GM06990 (cell line): ENCODE measurements at regions not wholly inside any gene's neighbourhood (a gene's known extent, or its start where the extent isn't known, plus 50 kb on each side); places are given as distances from the start of the nearest gene placed in this dataset.

Experiments used
- DNase-seq: peaks from one replicate; pipeline ENCODE4 v3.0.0-alpha.2; 2011; ENCODE audit not compliant: insufficient read length; ENCODE audit errors: extremely low read depth
- H3K27me3 ChIP-seq: replicated peaks from 2 replicates; pipeline ENCODE4 v1.6.0; 2011; ENCODE audit warnings: low read length; ENCODE audit not compliant: control insufficient read depth, insufficient read depth
- H3K36me3 ChIP-seq: 2 replicates; pipeline ENCODE4 v1.5.1; 2011; ENCODE audit warnings: low read length; ENCODE audit not compliant: control insufficient read depth, insufficient read depth
- H3K4me3 ChIP-seq: replicated peaks from 2 replicates; pipeline ENCODE4 v1.5.1; 2011; ENCODE audit warnings: low read depth, mild to moderate bottlenecking, control low read depth, low read length
- CTCF ChIP-seq: IDR thresholded peaks from 2 replicates; pipeline ENCODE4 v1.5.1; 2011; ENCODE audit warnings: low read length, control low read depth, mild to moderate bottlenecking, inconsistent platforms; ENCODE audit not compliant: insufficient read depth, poor library complexity, severe bottlenecking

- no peaks in the 10 kb centered on the region for H3K36me3 ChIP-seq
- no peak for TF ChIP-seq CTCF
- H3K4me3 ChIP-seq, result no peak overlapping the region
- no peaks in the 10 kb centered on the region for H3K27me3 ChIP-seq
- DNase-seq, result no peak
These were observed 116.4 kb downstream of the ACKR3 start for GRCh38 chr2:236685979-236686520.

DNA sequence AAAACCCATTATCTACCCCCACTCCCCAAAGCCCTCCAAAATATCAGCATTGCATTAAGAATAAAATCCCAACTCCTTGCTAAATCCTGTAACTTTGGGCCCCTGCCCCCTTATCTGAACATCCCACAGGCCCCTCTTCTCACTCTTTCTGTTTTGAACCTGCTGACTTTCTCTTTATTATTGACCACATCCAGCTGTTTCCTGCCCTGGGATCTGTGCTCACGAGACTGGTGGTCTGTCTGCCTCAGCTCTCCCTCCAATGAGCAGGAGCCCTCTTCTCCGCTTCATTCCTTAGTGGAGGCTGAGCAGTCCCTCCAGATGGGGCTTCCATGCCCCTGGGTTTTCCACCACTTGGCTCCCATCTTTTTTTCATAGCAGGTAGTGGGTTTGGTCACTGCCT, 116.9 kb downstream of the ACKR3 start:
- no peak overlapping the region for H3K4me3 ChIP-seq
- H3K27me3 ChIP-seq, result no peaks in the 10 kb centered on the region
- DNase-seq, result no peak
- H3K36me3 ChIP-seq, result no peaks in the 10 kb centered on the region
- no peak for TF ChIP-seq CTCF

GRCh38 chr2:236687296-236687965, 117.8 kb downstream of the ACKR3 start:
- H3K4me3 ChIP-seq, result no peak overlapping the region
- no peak for DNase-seq
- TF ChIP-seq CTCF, result no peak
- H3K27me3 ChIP-seq, result no peaks in the 10 kb centered on the region
- no peaks in the 10 kb centered on the region for H3K36me3 ChIP-seq

- no peak for DNase-seq
- Histone ChIP-seq H3K36me3 (no peaks in the 10 kb centered on the region), H3K4me3 (no peak overlapping the region), H3K27me3 (no peaks in the 10 kb centered on the region)
- no peak for TF ChIP-seq CTCF
These were observed 118.5 kb downstream of the ACKR3 start for GRCh38 chr2:236688157-236688556.

DNA sequence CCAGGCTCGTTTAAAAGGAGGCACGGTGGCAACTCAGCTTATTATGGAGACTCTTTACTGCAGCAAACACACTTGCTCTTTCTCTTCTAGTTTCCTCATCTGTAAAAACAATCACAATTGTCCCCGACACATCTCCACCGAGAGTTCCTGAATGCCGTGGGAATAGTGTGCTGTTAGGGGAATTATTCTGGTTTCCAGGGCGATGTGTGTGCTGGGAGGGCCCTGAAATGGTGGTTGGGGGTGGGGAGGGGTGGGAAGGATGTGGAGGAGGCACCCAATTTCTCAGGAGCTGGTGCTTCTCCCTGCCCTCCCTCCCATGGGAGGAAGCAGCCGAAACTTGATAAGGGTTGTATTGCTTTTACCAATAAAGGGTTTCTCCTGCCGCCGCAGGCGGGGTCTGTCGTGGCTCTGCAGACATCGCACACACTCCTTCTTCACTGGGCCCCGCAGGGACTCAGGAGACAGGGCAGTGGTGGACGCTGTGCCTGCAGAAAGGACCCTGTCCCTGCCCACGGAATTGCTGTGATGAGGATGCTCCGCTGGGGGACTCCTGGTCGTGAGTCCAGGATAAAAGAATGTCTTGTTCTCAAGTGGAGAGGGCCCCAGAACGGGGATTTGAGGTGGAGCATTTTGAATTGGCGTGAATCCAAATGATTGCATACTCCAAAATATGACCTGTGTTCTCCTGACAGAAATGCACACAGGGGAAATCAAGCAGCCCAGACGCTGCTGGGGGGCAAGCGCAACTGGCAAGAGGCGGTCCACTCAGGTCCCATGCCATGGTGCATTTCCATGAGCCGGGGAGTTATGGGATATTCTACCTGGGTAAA, 119.2 kb downstream of the ACKR3 start:
- DNase-seq, result no peak
- H3K36me3 ChIP-seq, result no peaks in the 10 kb centered on the region
- H3K4me3 ChIP-seq, result no peak overlapping the region
- no peak for TF ChIP-seq CTCF
- no peaks in the 10 kb centered on the region for H3K27me3 ChIP-seq
